ENCODE measurements at regions not wholly inside any gene's neighbourhood (a gene's known extent, or its start where the extent isn't known, plus 50 kb on each side); places are given as distances from the start of the nearest gene placed in this dataset.

- no peak for TF ChIP-seq CTCF (conservative IDR thresholded peaks at IDR 0.05; ENCODE audit: low read depth, low read length)
- no peak for TF ChIP-seq POLR2A (IDR thresholded peaks at IDR 0.05; ENCODE audit: low read depth, low read length)
- TF ChIP-seq MAFK (IDR thresholded peaks at IDR 0.05; ENCODE audit: low read depth, low read length) = no peak
- TF ChIP-seq RAD21 (IDR thresholded peaks at IDR 0.05; ENCODE audit: low read length) = no peak
- no peak for TF ChIP-seq FOS (IDR thresholded peaks at IDR 0.05; ENCODE audit: low read depth, low read length)
- TF ChIP-seq RFX5 (IDR thresholded peaks at IDR 0.05; ENCODE audit: low read depth, low read length) = no peak
- TF ChIP-seq SMC3 (IDR thresholded peaks at IDR 0.05; ENCODE audit: low read depth, low read length) = no peak
- no peak for TF ChIP-seq MAZ (IDR thresholded peaks at IDR 0.05; ENCODE audit: borderline replicate concordance, low read depth, low read length)
- TF ChIP-seq BHLHE40 (IDR thresholded peaks at IDR 0.05; ENCODE audit: low read depth, low read length) = no peak
- no peak for TF ChIP-seq ELK1 (IDR thresholded peaks at IDR 0.05; ENCODE audit: borderline replicate concordance, low read depth, low read length)
- no peak for TF ChIP-seq MXI1 (IDR thresholded peaks at IDR 0.05; ENCODE audit: borderline replicate concordance, low read depth, low read length)
- TF ChIP-seq CEBPB (IDR thresholded peaks at IDR 0.05; ENCODE audit: low read depth, low read length) = no peak
- no peak for TF ChIP-seq USF2 (IDR thresholded peaks at IDR 0.05; ENCODE audit: low read depth, low read length)
- TF ChIP-seq RCOR1 (IDR thresholded peaks at IDR 0.05; ENCODE audit: insufficient replicate concordance, low read length) = no peak
These were observed 735.0 kb upstream of the PHF14 start for GRCh38 chr7:10238641-10239040.

Data from IMR-90 (cell line).